Ishikawa (cell line): ENCODE measurements at regions not wholly inside any gene's neighbourhood (a gene's known extent, or its start where the extent isn't known, plus 50 kb on each side); places are given as distances from the start of the nearest gene placed in this dataset.

Experiments used
- CEBPB ChIP-seq: IDR thresholded peaks from 2 replicates; pipeline ENCODE4 v1.6.1; 2012
- CREB1 ChIP-seq: IDR thresholded peaks from 2 replicates; pipeline ENCODE4 v1.6.1; 2012; ENCODE audit warnings: low read depth
- EGR1 ChIP-seq: IDR thresholded peaks from 2 replicates; pipeline ENCODE4 v1.6.1; 2012
- EP300 ChIP-seq: IDR thresholded peaks from 2 replicates; pipeline ENCODE4 v1.6.1; 2012; ENCODE audit warnings: borderline replicate concordance
- FOXM1 ChIP-seq: IDR thresholded peaks from 2 replicates; pipeline ENCODE4 v1.6.1; 2012; ENCODE audit warnings: low read depth, borderline replicate concordance
- MAX ChIP-seq: IDR thresholded peaks from 2 replicates; pipeline ENCODE4 v1.6.1; 2012
- NFIC ChIP-seq: IDR thresholded peaks from 2 replicates; pipeline ENCODE4 v1.6.1; 2012
- RAD21 ChIP-seq: IDR thresholded peaks from 2 replicates; pipeline ENCODE4 v1.6.1; 2012; ENCODE audit warnings: low read depth
- REST ChIP-seq: IDR thresholded peaks from 2 replicates; pipeline ENCODE4 v1.6.1; 2012; ENCODE audit warnings: low read depth, mild to moderate bottlenecking
- TAF1 ChIP-seq: IDR thresholded peaks from 2 replicates; pipeline ENCODE4 v1.6.1; 2012; ENCODE audit warnings: low read depth, mild to moderate bottlenecking
- TCF12 ChIP-seq: IDR thresholded peaks from 2 replicates; pipeline ENCODE4 v1.6.1; 2012; ENCODE audit warnings: low read depth
- TEAD4 ChIP-seq: IDR thresholded peaks from 2 replicates; pipeline ENCODE4 v1.6.1; 2012
- USF1 ChIP-seq: IDR thresholded peaks from 2 replicates; pipeline ENCODE4 v1.6.1; 2012
- YY1 ChIP-seq: IDR thresholded peaks from 2 replicates; pipeline ENCODE4 v1.6.1; 2012; ENCODE audit warnings: low read depth
- ZBTB7A ChIP-seq: IDR thresholded peaks from 2 replicates; pipeline ENCODE4 v1.6.1; 2012; ENCODE audit warnings: low read depth

- TF ChIP-seq TEAD4 (no peak), NFIC (no peak)
Observed at GRCh38 chr2:215654148-215654819, 218.4 kb upstream of the FN1 start.

GRCh38 chr2:215653344-215654030 is 217.6 kb upstream of the FN1 start:
- TF ChIP-seq CREB1 (no peak), TAF1 (no peak), RAD21 (no peak), USF1 (no peak), REST (no peak), NFIC (no peak), EP300 (no peak), TEAD4 (no peak)

- no peak for TF ChIP-seq REST
- no peak for TF ChIP-seq MAX
- no peak for TF ChIP-seq FOXM1
- no peak for TF ChIP-seq TEAD4
- no peak for TF ChIP-seq ZBTB7A
- TF ChIP-seq CREB1, result no peak
- no peak for TF ChIP-seq YY1
- TF ChIP-seq TCF12, result no peak
- no peak for TF ChIP-seq RAD21
- TF ChIP-seq NFIC, result no peak
- TF ChIP-seq EGR1, result no peak
- TF ChIP-seq CEBPB, result no peak
- TF ChIP-seq EP300, result no peak
- no peak for TF ChIP-seq TAF1
- TF ChIP-seq USF1, result no peak
Observed at GRCh38 chr2:215652388-215652787, 216.5 kb upstream of the FN1 start.

GRCh38 chr2:215651412-215651811 is 215.5 kb upstream of the FN1 start:
- TF ChIP-seq RAD21 (no peak), TAF1 (no peak), REST (no peak), TEAD4 (no peak), FOXM1 (no peak)

- TF ChIP-seq FOXM1 (no peak), RAD21 (no peak), REST (no peak), CREB1 (no peak), USF1 (no peak), TEAD4 (no peak), YY1 (no peak), NFIC (no peak), CEBPB (no peak), EGR1 (no peak), EP300 (no peak), ZBTB7A (no peak), TAF1 (no peak), TCF12 (no peak)
Observed at GRCh38 chr2:215644233-215644897, 208.5 kb upstream of the FN1 start.
